Esophagus squamous epithelium (tissue), 4 donors: ENCODE measurements at regions not wholly inside any gene's neighbourhood (a gene's known extent, or its start where the extent isn't known, plus 50 kb on each side); places are given as distances from the start of the nearest gene placed in this dataset.

ENCODE experiments used
- CTCF ChIP-seq, 6 experiments: fragments of 450-650 bp in 4 of 6; fragments of 200-600 bp in 2 of 6; sonication (generic) in 2 of 6; IDR thresholded peaks; one replicate each; pipeline ENCODE4 v1.5.1; 2016 to 2019; ENCODE audit warnings: antibody characterized with exemption in 6 of 6, mild to moderate bottlenecking in 4 of 6, moderate library complexity in 4 of 6
- POLR2A ChIP-seq, 4 donors: fragments of 450-650 bp; IDR thresholded peaks; one replicate each; pipeline ENCODE4 v1.6.1; 2017; ENCODE audit warnings: antibody characterized with exemption in 4 of 4, mild to moderate bottlenecking in 4 of 4, moderate library complexity in 3 of 4

DNA sequence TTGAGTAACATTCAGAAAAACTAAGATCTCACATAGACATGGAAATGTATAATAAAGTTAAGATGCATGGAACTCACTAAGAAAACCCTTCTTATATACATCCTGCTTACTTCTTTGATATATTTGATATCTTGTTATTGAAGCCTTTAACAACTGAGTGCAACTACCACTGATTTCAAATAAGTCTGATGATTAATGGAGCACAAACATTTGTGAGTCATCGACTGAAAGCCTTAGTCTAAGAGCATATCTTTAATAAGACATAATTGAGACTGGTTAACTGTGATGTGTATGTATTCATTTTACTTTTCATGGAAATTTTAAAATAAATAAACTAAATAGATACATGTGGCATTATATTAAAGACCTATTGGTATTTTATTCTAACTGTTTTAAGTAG, 740.5 kb downstream of the EPHA3 start:
- TF ChIP-seq CTCF (IDR thresholded peaks at IDR 0.05) (no peak), POLR2A (IDR thresholded peaks at IDR 0.05) (no peak)
